WERI-Rb-1 (cell line): ENCODE measurements at regions not wholly inside any gene's neighbourhood (a gene's known extent, or its start where the extent isn't known, plus 50 kb on each side); places are given as distances from the start of the nearest gene placed in this dataset.

Experiments
- DNase-seq: peaks from one replicate; pipeline ENCODE4 v3.0.0-alpha.2; 2020
- H3K27ac ChIP-seq: fragments of 250-450 bp; sonication (Bioruptor Pico); 2 replicates; pipeline ENCODE4 v1.5.1; 2020; ENCODE audit warnings: mild to moderate bottlenecking, moderate library complexity
- H3K27me3 ChIP-seq: fragments of 250-450 bp; sonication (Bioruptor Pico); 2 replicates; pipeline ENCODE4 v1.5.1; 2021; ENCODE audit warnings: mild to moderate bottlenecking, low read depth, moderate library complexity; ENCODE audit not compliant: insufficient read depth, severe bottlenecking
- H3K36me3 ChIP-seq: fragments of 250-450 bp; sonication (Bioruptor Pico); 2 replicates; pipeline ENCODE4 v1.5.1; 2020; ENCODE audit warnings: mild to moderate bottlenecking, moderate library complexity
- H3K4me3 ChIP-seq: 2 replicates; pipeline ENCODE4 v1.5.1; 2011; ENCODE audit warnings: low read depth, mild to moderate bottlenecking, control low read depth, low read length
- H3K9me3 ChIP-seq: fragments of 250-450 bp; sonication (Bioruptor Pico); 2 replicates; pipeline ENCODE4 v1.5.1; 2021; ENCODE audit warnings: mild to moderate bottlenecking, moderate library complexity; ENCODE audit not compliant: severe bottlenecking
- CTCF ChIP-seq: IDR thresholded peaks from 2 replicates; pipeline ENCODE4 v1.5.1; 2011; ENCODE audit warnings: low read depth, mild to moderate bottlenecking, control low read depth, inconsistent platforms, low read length

- peak; percentile 18; the same call in 1 of the 2 replicates for TF ChIP-seq CTCF
- Histone ChIP-seq H3K36me3 (no peaks in the 10 kb centered on the region), H3K27ac (peak overlapping the region; percentile 71), H3K4me3 (no peak overlapping the region), H3K27me3 (no peaks in the 10 kb centered on the region), H3K9me3 (no peaks in the 10 kb centered on the region)
- DNase-seq: peak; percentile 74
Measured at GRCh38 chr16:6957681-6958080, 375.0 kb upstream of the RBFOX1 start.

GRCh38 chr16:6956511-6956910, 376.1 kb upstream of the RBFOX1 start:
- TF ChIP-seq CTCF: no peak
- no peak overlapping the region for H3K4me3 ChIP-seq

GRCh38 chr16:6955303-6955702, 377.3 kb upstream of the RBFOX1 start:
- Histone ChIP-seq H3K9me3 (no peaks in the 10 kb centered on the region), H3K27me3 (no peaks in the 10 kb centered on the region), H3K4me3 (no peak overlapping the region), H3K27ac (no peak overlapping the region), H3K36me3 (no peaks in the 10 kb centered on the region)
- no peak for TF ChIP-seq CTCF
- DNase-seq: no peak

More at GRCh38 chr16:6956511-6956910, 376.1 kb upstream of the RBFOX1 start:
- no peaks in the 10 kb centered on the region for H3K9me3 ChIP-seq
- H3K27ac ChIP-seq: peak overlapping the region; percentile 47
- H3K36me3 ChIP-seq: no peaks in the 10 kb centered on the region
- no peak for DNase-seq
- no peaks in the 10 kb centered on the region for H3K27me3 ChIP-seq

- Histone ChIP-seq H3K9me3 (peaks cover 3% of the 10 kb centered on the region), H3K27me3 (no peaks in the 10 kb centered on the region), H3K36me3 (no peaks in the 10 kb centered on the region), H3K27ac (no peak overlapping the region), H3K4me3 (no peak overlapping the region)
- no peak for TF ChIP-seq CTCF
- DNase-seq: no peak
Measured at GRCh38 chr16:6949240-6949639, 383.4 kb upstream of the RBFOX1 start.

- Histone ChIP-seq H3K36me3 (no peaks in the 10 kb centered on the region), H3K4me3 (no peak overlapping the region), H3K27ac (peak overlapping the region; percentile 87), H3K27me3 (no peaks in the 10 kb centered on the region), H3K9me3 (peaks cover 9% of the 10 kb centered on the region)
- no peak for TF ChIP-seq CTCF
- DNase-seq: peak; percentile 78
Measured at GRCh38 chr16:6947291-6947690, 385.4 kb upstream of the RBFOX1 start.

GRCh38 chr16:6946802-6947201, 385.8 kb upstream of the RBFOX1 start:
- no peak for TF ChIP-seq CTCF
- no peaks in the 10 kb centered on the region for H3K36me3 ChIP-seq
- DNase-seq: peak; percentile 47
- peak overlapping the region; percentile 87 for H3K27ac ChIP-seq
- H3K4me3 ChIP-seq: no peak overlapping the region
- H3K9me3 ChIP-seq: peaks cover 9% of the 10 kb centered on the region
- no peaks in the 10 kb centered on the region for H3K27me3 ChIP-seq
